GM18502 (cell line): ENCODE measurements at regions not wholly inside any gene's neighbourhood (a gene's known extent, or its start where the extent isn't known, plus 50 kb on each side); places are given as distances from the start of the nearest gene placed in this dataset.

ENCODE experiments used
- ATAC-seq: cut with Tn5 transposase; IDR thresholded peaks from one replicate; pipeline ENCODE4 v1.9.1; 2021; ENCODE audit warnings: mild to moderate bottlenecking; ENCODE audit not compliant: unreplicated experiment, poor library complexity

- ATAC-seq, result no peak
These were observed 379.7 kb upstream of the B3GALT2 start for GRCh38 chr1:193565971-193566577.

GRCh38 chr1:193562121-193562520 lies 375.7 kb upstream of the B3GALT2 start:
- no peak for ATAC-seq

GRCh38 chr1:193558491-193559028 lies 372.1 kb upstream of the B3GALT2 start:
- no peak for ATAC-seq

- no peak for ATAC-seq
These were observed 369.4 kb upstream of the B3GALT2 start for GRCh38 chr1:193555662-193556441.

GRCh38 chr1:193553564-193553963 lies 367.2 kb upstream of the B3GALT2 start:
- no peak for ATAC-seq

GRCh38 chr1:193552274-193552673 lies 365.9 kb upstream of the B3GALT2 start:
- ATAC-seq, result no peak

- ATAC-seq, result no peak
These were observed 362.7 kb upstream of the B3GALT2 start for GRCh38 chr1:193549081-193549480.

GRCh38 chr1:193545171-193545570 lies 358.8 kb upstream of the B3GALT2 start:
- no peak for ATAC-seq

GRCh38 chr1:193543259-193543658 lies 356.8 kb upstream of the B3GALT2 start:
- no peak for ATAC-seq

GRCh38 chr1:193542690-193543089 lies 356.3 kb upstream of the B3GALT2 start:
- no peak for ATAC-seq

- ATAC-seq, result no peak
These were observed 354.1 kb upstream of the B3GALT2 start for GRCh38 chr1:193540511-193540910.

GRCh38 chr1:193539731-193540459 lies 353.5 kb upstream of the B3GALT2 start:
- peak; percentile 59 for ATAC-seq

GRCh38 chr1:193538680-193539079 lies 352.3 kb upstream of the B3GALT2 start:
- no peak for ATAC-seq

- no peak for ATAC-seq
These were observed 351.6 kb upstream of the B3GALT2 start for GRCh38 chr1:193538003-193538354.

- ATAC-seq, result peak; percentile 87
These were observed 351.0 kb upstream of the B3GALT2 start for GRCh38 chr1:193537266-193538002.

GRCh38 chr1:193533853-193534252 lies 347.4 kb upstream of the B3GALT2 start:
- no peak for ATAC-seq

GRCh38 chr1:193525917-193526710 lies 339.7 kb upstream of the B3GALT2 start:
- peak; percentile 92 for ATAC-seq

- ATAC-seq, result no peak
These were observed 339.0 kb upstream of the B3GALT2 start for GRCh38 chr1:193525411-193525810.

- no peak for ATAC-seq
These were observed 338.2 kb upstream of the B3GALT2 start for GRCh38 chr1:193524616-193525015.

GRCh38 chr1:193524021-193524420 lies 337.6 kb upstream of the B3GALT2 start:
- no peak for ATAC-seq
